Stimulated activated CD4-positive, alpha-beta T cell treated with anti-CD3 and anti-CD28 coated beads, TNF-alpha, amount 100 ng/mL, for 1 hour (primary cell): ENCODE measurements at regions not wholly inside any gene's neighbourhood (a gene's known extent, or its start where the extent isn't known, plus 50 kb on each side); places are given as distances from the start of the nearest gene placed in this dataset.
"Not testable (repeated sequence)": the region's sequence is repeated elsewhere in the genome, so short reads cannot be mapped to it uniquely, and the experiment has no call there.

ENCODE experiments used
- DNase-seq, 3 donors: peaks; one replicate each; pipeline ENCODE4 v3.0.0-alpha.2; 2020; ENCODE audit warnings: low read depth in 3 of 3, low spot score in 1 of 3

GRCh38 chr20:20797521-20798310 lies 85.3 kb upstream of the RALGAPA2 start:
- no peak for DNase-seq

- no peak for DNase-seq
Observed at GRCh38 chr20:20796766-20797440, 84.5 kb upstream of the RALGAPA2 start.

- DNase-seq = no peak
Observed at GRCh38 chr20:20795721-20796120, 83.3 kb upstream of the RALGAPA2 start.

- no peak for DNase-seq
Observed at GRCh38 chr20:20795119-20795518, 82.7 kb upstream of the RALGAPA2 start.

GRCh38 chr20:20793591-20793990 lies 81.1 kb upstream of the RALGAPA2 start:
- DNase-seq = no peak

- DNase-seq = no peak
Observed at GRCh38 chr20:20791664-20792568, 79.5 kb upstream of the RALGAPA2 start.

- DNase-seq = no peak
Observed at GRCh38 chr20:20788308-20788707, 75.9 kb upstream of the RALGAPA2 start.

- DNase-seq = no peak
Observed at GRCh38 chr20:20786428-20786827, 74.0 kb upstream of the RALGAPA2 start.

GRCh38 chr20:20785226-20785625 lies 72.8 kb upstream of the RALGAPA2 start:
- no peak for DNase-seq

GRCh38 chr20:20784450-20784849 lies 72.0 kb upstream of the RALGAPA2 start:
- not testable (repeated sequence) for DNase-seq

- DNase-seq = no peak
Observed at GRCh38 chr20:20783450-20783849, 71.0 kb upstream of the RALGAPA2 start.

GRCh38 chr20:20782755-20783154 lies 70.3 kb upstream of the RALGAPA2 start:
- DNase-seq = no peak

GRCh38 chr20:20782231-20782630 lies 69.8 kb upstream of the RALGAPA2 start:
- DNase-seq = no peak

GRCh38 chr20:20781029-20781428 lies 68.6 kb upstream of the RALGAPA2 start:
- DNase-seq = no peak

- DNase-seq = no peak
Observed at GRCh38 chr20:20780127-20780824, 67.8 kb upstream of the RALGAPA2 start.

GRCh38 chr20:20778676-20779075 lies 66.2 kb upstream of the RALGAPA2 start:
- no peak for DNase-seq

GRCh38 chr20:20772497-20773085 lies 60.1 kb upstream of the RALGAPA2 start:
- DNase-seq = no peak

GRCh38 chr20:20768202-20768815 lies 55.9 kb upstream of the RALGAPA2 start:
- DNase-seq = no peak

GRCh38 chr20:20765696-20766365 lies 53.4 kb upstream of the RALGAPA2 start:
- no peak for DNase-seq

- DNase-seq = no peak
Observed at GRCh38 chr20:20763650-20764049, 51.2 kb upstream of the RALGAPA2 start.
